ENCODE measurements at regions not wholly inside any gene's neighbourhood (a gene's known extent, or its start where the extent isn't known, plus 50 kb on each side); places are given as distances from the start of the nearest gene placed in this dataset.

- TF ChIP-seq CTCF (IDR thresholded peaks at IDR 0.05; ENCODE audit: insufficient read depth, low read length) = no peak
- no peak for DNase-seq (ENCODE audit: low read depth)
- H3K4me3 ChIP-seq (ENCODE audit: low read depth, low read length) = no peak overlapping the region
These were observed 53.5 kb downstream of the PAGE2 start for GRCh38 chrX:55142206-55142918.

DNA sequence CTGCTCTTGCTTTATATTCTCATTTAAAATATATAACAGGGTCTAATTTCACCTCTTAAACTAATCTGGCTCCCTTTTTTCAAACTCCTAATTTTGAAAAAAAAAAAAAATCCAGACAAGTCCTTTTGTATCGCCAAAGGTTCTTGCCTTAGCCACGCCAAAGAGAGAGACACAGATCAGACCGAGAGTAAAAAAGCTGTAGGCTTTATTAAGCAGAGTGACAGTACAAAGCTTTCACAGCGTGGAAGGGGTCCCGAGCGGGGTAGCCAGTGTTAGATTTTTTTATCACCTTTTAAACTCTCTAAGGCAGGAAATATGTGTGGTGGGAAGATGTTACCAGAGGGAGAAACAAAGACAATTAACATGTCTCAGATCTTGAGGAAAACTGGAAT lies 54.1 kb downstream of the PAGE2 start:
- no peak overlapping the region for H3K4me3 ChIP-seq (ENCODE audit: low read depth, low read length)
- TF ChIP-seq CTCF (IDR thresholded peaks at IDR 0.05; ENCODE audit: insufficient read depth, low read length) = no peak
- DNase-seq (ENCODE audit: low read depth) = no peak

- TF ChIP-seq CTCF (IDR thresholded peaks at IDR 0.05; ENCODE audit: insufficient read depth, low read length) = no peak
- no peak overlapping the region for H3K4me3 ChIP-seq (ENCODE audit: low read depth, low read length)
- DNase-seq (ENCODE audit: low read depth) = no peak
These were observed 54.8 kb downstream of the PAGE2 start for GRCh38 chrX:55143621-55144020.

DNA sequence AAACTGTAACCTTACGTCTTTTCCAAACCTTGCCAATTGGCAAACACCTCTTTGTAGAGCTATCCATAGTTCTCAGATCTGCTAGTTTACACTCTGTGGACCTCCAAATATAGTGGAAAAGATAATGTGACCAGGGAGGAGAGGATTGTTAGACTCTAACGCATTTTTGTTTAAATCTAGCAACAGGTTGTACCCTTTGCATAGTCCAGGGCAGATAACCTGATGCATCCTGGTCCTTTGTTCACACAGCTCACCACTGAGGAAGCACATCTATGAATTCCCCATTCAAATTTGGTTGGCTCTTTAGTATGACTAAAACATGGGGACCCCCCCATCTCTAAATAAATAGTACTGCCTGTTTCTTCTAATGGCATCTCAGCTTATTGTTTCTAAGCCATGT lies 55.9 kb downstream of the PAGE2 start:
- no peak for TF ChIP-seq CTCF (IDR thresholded peaks at IDR 0.05; ENCODE audit: insufficient read depth, low read length)
- no peak overlapping the region for H3K4me3 ChIP-seq (ENCODE audit: low read depth, low read length)
- no peak for DNase-seq (ENCODE audit: low read depth)

DNA sequence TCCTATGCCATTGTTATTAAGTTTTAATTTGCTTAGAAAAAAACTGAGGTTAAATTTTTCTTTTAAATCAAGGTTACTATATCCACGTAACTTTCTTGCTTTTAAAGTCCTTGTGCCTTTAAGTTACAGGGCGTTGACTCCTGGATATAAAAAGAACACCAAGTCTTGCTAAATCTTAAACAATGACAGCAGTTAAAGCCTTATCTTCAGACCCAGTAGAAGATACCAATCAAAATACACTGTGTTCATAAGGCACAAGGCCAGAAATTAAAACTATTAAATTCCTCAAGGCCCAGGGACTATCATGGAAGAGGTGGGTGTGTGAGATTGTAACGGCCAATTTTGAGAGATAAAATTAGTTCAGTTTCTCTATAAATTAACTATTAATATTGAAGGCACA lies 60.4 kb downstream of the PAGE2 start:
- H3K4me3 ChIP-seq (ENCODE audit: low read depth, low read length) = no peak overlapping the region
- no peak for TF ChIP-seq CTCF (IDR thresholded peaks at IDR 0.05; ENCODE audit: insufficient read depth, low read length)
- peak; percentile 41 for DNase-seq (ENCODE audit: low read depth)

DNA sequence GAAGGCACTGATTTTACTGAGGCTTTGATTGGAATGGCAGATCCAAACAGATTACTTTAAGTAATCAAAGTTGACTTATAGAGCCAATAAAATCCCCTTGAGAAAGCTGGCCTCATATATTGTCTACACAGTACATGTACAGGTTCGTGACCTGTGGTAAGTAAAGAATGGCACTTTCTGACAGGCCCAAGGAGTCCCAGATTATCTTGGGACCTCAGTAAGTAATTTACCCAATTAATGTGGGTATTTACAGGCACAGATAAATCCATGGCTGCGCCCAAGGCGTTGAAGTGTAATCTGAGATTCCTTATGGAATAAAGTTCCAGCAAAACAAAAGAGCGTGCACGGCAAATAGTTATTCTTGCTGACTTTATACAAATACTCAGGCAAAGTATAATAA lies 62.4 kb downstream of the PAGE2 start:
- DNase-seq (ENCODE audit: low read depth) = no peak
- TF ChIP-seq CTCF (IDR thresholded peaks at IDR 0.05; ENCODE audit: insufficient read depth, low read length) = no peak
- H3K4me3 ChIP-seq (ENCODE audit: low read depth, low read length) = no peak overlapping the region

DNA sequence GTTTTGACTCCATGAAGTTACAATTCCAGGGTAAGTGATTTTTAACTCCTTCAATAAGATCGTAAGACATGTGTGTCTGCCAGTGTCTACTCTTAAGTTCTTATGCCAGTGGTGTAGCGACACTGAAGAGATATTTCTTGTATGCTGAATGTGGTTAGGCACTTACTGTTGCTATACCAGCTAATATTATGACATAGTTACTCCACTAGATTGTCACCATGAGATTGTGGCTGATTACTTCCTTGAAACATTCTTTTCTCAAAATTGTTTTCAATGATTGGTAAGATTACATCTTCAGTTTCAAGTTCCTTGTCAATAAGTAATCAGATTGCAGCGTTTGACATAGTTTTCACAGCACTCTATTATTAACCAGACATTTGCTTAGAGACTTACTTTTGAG lies 60.6 kb upstream of the PAGE5 start:
- no peak for TF ChIP-seq CTCF (IDR thresholded peaks at IDR 0.05; ENCODE audit: insufficient read depth, low read length)
- no peak for DNase-seq (ENCODE audit: low read depth)
- no peak overlapping the region for H3K4me3 ChIP-seq (ENCODE audit: low read depth, low read length)
